Fibroblast of pulmonary artery (primary cell): ENCODE measurements at regions not wholly inside any gene's neighbourhood (a gene's known extent, or its start where the extent isn't known, plus 50 kb on each side); places are given as distances from the start of the nearest gene placed in this dataset.

Experiments used
- DNase-seq: peaks from one replicate; pipeline ENCODE4 v3.0.0-alpha.2; 2010; ENCODE audit warnings: low read depth
- H3K4me3 ChIP-seq: replicated peaks from 2 replicates; pipeline ENCODE4 v1.5.1; 2011; ENCODE audit warnings: low read depth, mild to moderate bottlenecking, control low read depth, low read length, moderate library complexity
- CTCF ChIP-seq: IDR thresholded peaks from 2 replicates; pipeline ENCODE4 v1.5.1; 2011; ENCODE audit warnings: mild to moderate bottlenecking, control low read depth, low read length, inconsistent platforms; ENCODE audit errors: missing control alignments

- no peak for TF ChIP-seq CTCF
- no peak overlapping the region for H3K4me3 ChIP-seq
- no peak for DNase-seq
These were observed 157.2 kb upstream of the SLC25A13 start for GRCh38 chr7:96479015-96479645.

- no peak for DNase-seq
- no peak overlapping the region for H3K4me3 ChIP-seq
- TF ChIP-seq CTCF = no peak
These were observed 149.7 kb upstream of the SLC25A13 start for GRCh38 chr7:96471606-96472005.

- DNase-seq = no peak
- no peak for TF ChIP-seq CTCF
- H3K4me3 ChIP-seq = no peak overlapping the region
These were observed 130.2 kb upstream of the SLC25A13 start for GRCh38 chr7:96452146-96452545.

- TF ChIP-seq CTCF = no peak
- H3K4me3 ChIP-seq = no peak overlapping the region
- DNase-seq = no peak
These were observed 127.2 kb upstream of the SLC25A13 start for GRCh38 chr7:96449094-96449493.

GRCh38 chr7:96447109-96447645 is 125.3 kb upstream of the SLC25A13 start:
- DNase-seq = no peak
- no peak overlapping the region for H3K4me3 ChIP-seq
- TF ChIP-seq CTCF = no peak

- H3K4me3 ChIP-seq = no peak overlapping the region
- no peak for TF ChIP-seq CTCF
- no peak for DNase-seq
These were observed 119.7 kb upstream of the SLC25A13 start for GRCh38 chr7:96441436-96442084.
